ENCODE measurements at regions not wholly inside any gene's neighbourhood (a gene's known extent, or its start where the extent isn't known, plus 50 kb on each side); places are given as distances from the start of the nearest gene placed in this dataset.

GRCh38 chr2:241943961-241944575, 74.5 kb downstream of the RTP5 start:
- no peak overlapping the region for H3K4me3 ChIP-seq
- H3K36me3 ChIP-seq, result no peaks in the 10 kb centered on the region
- DNase-seq (ENCODE audit: low spot score in 2 of 2), result peak; percentile 17 to 70
- H3K27ac ChIP-seq, result no peak overlapping the region
- no peaks in the 10 kb centered on the region for H3K27me3 ChIP-seq
- 88% methylated on average over 17 of the region's 17 CpGs for WGBS
- H3K4me1 ChIP-seq, result peaks cover 6% of the 10 kb centered on the region
- no peak for TF ChIP-seq POLR2A (IDR thresholded peaks at IDR 0.05)
- TF ChIP-seq CTCF (IDR thresholded peaks at IDR 0.05), result no peak
- no peak for TF ChIP-seq POLR2AphosphoS5 (IDR thresholded peaks at IDR 0.05)
- TF ChIP-seq EP300 (IDR thresholded peaks at IDR 0.05), result no peak
- no peaks in the 10 kb centered on the region for H3K9me3 ChIP-seq

- peaks cover 3% of the 10 kb centered on the region for H3K27me3 ChIP-seq
- H3K4me1 ChIP-seq, result peaks cover 6% of the 10 kb centered on the region
- H3K27ac ChIP-seq, result no peak overlapping the region
- no peaks in the 10 kb centered on the region for H3K9me3 ChIP-seq
- peak; percentile 35 to 57 for DNase-seq (ENCODE audit: low spot score in 2 of 2)
- TF ChIP-seq POLR2A (IDR thresholded peaks at IDR 0.05) (no peak), CTCF (IDR thresholded peaks at IDR 0.05) (no peak), POLR2AphosphoS5 (IDR thresholded peaks at IDR 0.05) (no peak), EP300 (IDR thresholded peaks at IDR 0.05) (no peak)
- H3K4me3 ChIP-seq, result no peak overlapping the region
- 81% methylated on average over 9 of the region's 12 CpGs for WGBS
- H3K36me3 ChIP-seq, result no peaks in the 10 kb centered on the region
Observed at GRCh38 chr2:241944821-241945220, 75.3 kb downstream of the RTP5 start.

GRCh38 chr2:241945311-241945710, 75.8 kb downstream of the RTP5 start:
- H3K27me3 ChIP-seq, result peaks cover 6% of the 10 kb centered on the region
- H3K9me3 ChIP-seq, result no peaks in the 10 kb centered on the region
- no peaks in the 10 kb centered on the region for H3K36me3 ChIP-seq
- H3K27ac ChIP-seq, result no peak overlapping the region
- peak; percentile 29 to 61 for DNase-seq (ENCODE audit: low spot score in 2 of 2)
- H3K4me3 ChIP-seq, result no peak overlapping the region
- TF ChIP-seq POLR2AphosphoS5 (IDR thresholded peaks at IDR 0.05), result no peak
- TF ChIP-seq EP300 (IDR thresholded peaks at IDR 0.05), result no peak
- TF ChIP-seq CTCF (IDR thresholded peaks at IDR 0.05), result no peak
- WGBS, result 88% methylated on average over 11 of the region's 15 CpGs
- H3K4me1 ChIP-seq, result peaks cover 6% of the 10 kb centered on the region

GRCh38 chr2:241945803-241946202, 76.3 kb downstream of the RTP5 start:
- H3K9me3 ChIP-seq, result no peaks in the 10 kb centered on the region
- 87% methylated on average over 14 of the region's 14 CpGs for WGBS
- no peaks in the 10 kb centered on the region for H3K36me3 ChIP-seq
- no peak overlapping the region for H3K4me3 ChIP-seq
- H3K4me1 ChIP-seq, result peaks cover 6% of the 10 kb centered on the region
- H3K27me3 ChIP-seq, result peaks cover 6% of the 10 kb centered on the region
- H3K27ac ChIP-seq, result no peak overlapping the region
- TF ChIP-seq POLR2A (IDR thresholded peaks at IDR 0.05) (no peak), EP300 (IDR thresholded peaks at IDR 0.05) (no peak), POLR2AphosphoS5 (IDR thresholded peaks at IDR 0.05) (no peak), CTCF (IDR thresholded peaks at IDR 0.05) (no peak)
- peak; percentile 36 to 40 for DNase-seq (ENCODE audit: low spot score in 2 of 2)

- no peak for DNase-seq (ENCODE audit: low spot score in 2 of 2)
- no peak overlapping the region for H3K4me3 ChIP-seq
- peaks cover 6% of the 10 kb centered on the region for H3K27me3 ChIP-seq
- 75% methylated on average over 32 of the region's 32 CpGs for WGBS
- TF ChIP-seq POLR2A (IDR thresholded peaks at IDR 0.05) (no peak), CTCF (IDR thresholded peaks at IDR 0.05) (no peak), POLR2AphosphoS5 (IDR thresholded peaks at IDR 0.05) (no peak), EP300 (IDR thresholded peaks at IDR 0.05) (no peak)
- no peak overlapping the region for H3K27ac ChIP-seq
- no peaks in the 10 kb centered on the region for H3K9me3 ChIP-seq
- H3K36me3 ChIP-seq, result no peaks in the 10 kb centered on the region
- peaks cover 9% of the 10 kb centered on the region for H3K4me1 ChIP-seq
Observed at GRCh38 chr2:241946306-241947003, 76.9 kb downstream of the RTP5 start.

All from suprapubic skin (tissue), 4 donors.